ENCODE measurements at regions not wholly inside any gene's neighbourhood (a gene's known extent, or its start where the extent isn't known, plus 50 kb on each side); places are given as distances from the start of the nearest gene placed in this dataset.
"Not testable (repeated sequence)": the region's sequence is repeated elsewhere in the genome, so short reads cannot be mapped to it uniquely, and the experiment has no call there.

GRCh38 chr10:3268025-3268424, 95.4 kb upstream of the PITRM1 start:
- H3K27ac ChIP-seq, result no peak overlapping the region
- no peak for DNase-seq (ENCODE audit: low read depth, low spot score)

DNA sequence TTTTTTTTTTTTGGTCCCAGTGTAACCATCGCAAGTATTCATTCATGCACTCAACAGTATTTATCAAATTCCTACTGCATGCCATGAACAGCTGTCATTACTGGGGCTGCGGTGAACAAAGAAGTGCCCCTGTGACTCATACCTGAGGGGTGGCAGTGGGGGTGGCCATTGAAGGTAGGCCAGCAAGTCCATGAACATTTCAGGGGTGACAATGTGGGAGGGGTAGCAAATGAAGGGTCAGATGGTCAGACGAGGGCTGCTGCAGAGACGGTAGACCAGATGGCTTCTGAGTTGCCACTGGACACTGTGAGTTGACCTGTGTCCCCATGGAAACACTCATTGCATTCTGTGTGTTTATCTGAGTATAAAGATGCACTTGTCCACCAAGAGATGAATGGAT, 92.5 kb upstream of the PITRM1 start:
- H3K27ac ChIP-seq, result no peak overlapping the region
- no peak for DNase-seq (ENCODE audit: low read depth, low spot score)

- no peak for DNase-seq (ENCODE audit: low read depth, low spot score)
- H3K27ac ChIP-seq, result no peak overlapping the region
Observed at GRCh38 chr10:3264161-3264761, 91.7 kb upstream of the PITRM1 start.

DNA sequence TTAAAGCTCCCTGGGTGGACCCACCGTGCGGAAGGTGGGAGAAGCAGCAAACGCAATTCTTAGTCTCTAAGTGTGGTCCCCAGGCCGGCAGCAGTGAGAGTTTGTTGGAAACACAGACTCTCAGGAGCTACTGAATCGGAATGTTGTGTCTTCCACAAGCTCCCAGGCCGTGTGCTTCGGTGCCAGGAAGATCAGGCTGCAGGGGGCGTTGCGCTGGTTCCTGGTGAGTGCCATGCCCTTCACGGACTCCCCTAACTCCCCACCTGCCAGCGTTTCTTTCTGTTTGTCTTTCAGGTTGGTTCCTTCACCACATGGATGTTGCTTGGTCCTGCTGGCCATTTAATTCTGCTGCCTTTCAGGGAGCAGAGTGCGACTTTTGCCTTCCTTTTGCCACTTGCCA, 91.2 kb upstream of the PITRM1 start:
- H3K27ac ChIP-seq, result no peak overlapping the region
- DNase-seq (ENCODE audit: low read depth, low spot score), result no peak

GRCh38 chr10:3263082-3263481, 90.5 kb upstream of the PITRM1 start:
- DNase-seq (ENCODE audit: low read depth, low spot score), result no peak
- no peak overlapping the region for H3K27ac ChIP-seq

DNA sequence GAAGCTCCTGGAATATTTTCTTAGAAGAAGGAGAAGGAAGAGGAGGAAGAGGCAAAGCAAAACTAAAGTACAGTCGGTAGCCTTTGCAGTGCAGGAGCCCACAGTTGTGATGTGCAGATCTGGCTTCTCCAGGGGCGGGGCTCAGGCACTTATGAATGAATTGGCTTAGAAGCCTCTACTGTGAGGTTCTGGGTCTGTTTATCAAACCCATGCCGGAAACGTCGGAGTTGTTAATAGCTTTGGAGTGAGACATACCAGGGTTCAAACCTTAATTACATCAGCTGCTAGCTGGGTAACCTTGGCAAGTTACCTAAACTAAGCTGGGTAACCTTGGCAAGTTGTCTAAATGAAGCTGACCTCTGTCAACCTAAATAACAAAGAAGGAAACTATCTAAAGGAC, 89.3 kb upstream of the PITRM1 start:
- DNase-seq (ENCODE audit: low read depth, low spot score), result no peak
- no peak overlapping the region for H3K27ac ChIP-seq

DNA sequence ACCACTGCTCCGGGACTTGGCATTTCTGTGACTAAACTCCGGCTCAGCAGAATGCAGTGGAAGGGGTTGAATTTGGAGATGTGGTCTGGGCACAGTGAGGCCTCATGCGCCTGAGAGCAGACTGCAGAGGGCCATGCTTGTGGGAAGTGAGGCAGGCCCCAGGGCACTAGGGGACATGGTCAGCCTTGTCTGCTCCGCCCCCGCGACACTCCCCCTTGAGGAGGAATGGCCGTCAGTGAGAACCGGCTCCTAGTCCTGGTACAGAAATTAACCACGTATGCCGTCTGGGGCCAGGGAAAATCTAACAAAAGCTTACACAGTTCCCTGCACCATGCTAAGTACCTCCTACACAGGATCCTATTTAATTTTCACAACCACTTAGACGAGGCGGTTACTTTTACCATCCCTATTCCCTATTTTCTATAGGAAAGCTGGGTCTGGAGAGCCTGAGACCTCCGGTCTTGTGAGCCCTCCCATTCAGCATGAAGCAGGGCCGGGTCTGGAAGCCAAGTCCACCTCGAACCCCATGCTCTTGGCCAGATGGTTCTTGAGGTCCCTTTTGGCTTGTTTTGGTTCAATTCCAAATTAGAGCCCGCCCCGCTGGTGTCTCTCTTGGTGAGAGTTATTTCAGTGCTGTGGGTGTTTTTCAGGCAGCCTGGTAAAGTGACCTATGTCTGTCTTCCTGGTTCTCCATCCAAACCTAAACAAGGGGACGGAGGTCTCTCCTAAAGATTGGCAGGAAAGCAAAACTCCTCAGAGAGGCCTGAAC, 87.7 kb upstream of the PITRM1 start:
- no peak overlapping the region for H3K27ac ChIP-seq
- no peak for DNase-seq (ENCODE audit: low read depth, low spot score)

DNA sequence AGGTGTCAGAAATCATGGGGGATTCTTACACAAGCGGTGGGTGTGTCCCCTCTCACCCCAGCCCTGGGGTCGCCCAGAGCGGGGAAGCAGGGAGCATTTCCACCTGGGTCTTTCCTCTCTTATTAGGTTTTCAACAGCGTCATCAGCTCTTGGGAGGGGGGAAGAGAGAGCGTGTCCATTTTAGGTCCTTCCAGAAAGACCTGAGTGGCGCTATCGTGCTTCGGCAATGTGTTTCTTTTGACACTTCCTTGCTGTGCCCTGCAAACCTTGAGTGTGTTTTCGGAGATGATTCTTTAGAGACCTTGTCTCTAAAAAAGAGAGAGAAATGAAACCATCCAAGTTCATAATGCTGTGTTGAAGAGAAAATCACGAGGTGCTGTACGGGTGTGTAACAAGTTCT, 86.9 kb upstream of the PITRM1 start:
- H3K27ac ChIP-seq, result no peak overlapping the region
- DNase-seq (ENCODE audit: low read depth, low spot score), result no peak

DNA sequence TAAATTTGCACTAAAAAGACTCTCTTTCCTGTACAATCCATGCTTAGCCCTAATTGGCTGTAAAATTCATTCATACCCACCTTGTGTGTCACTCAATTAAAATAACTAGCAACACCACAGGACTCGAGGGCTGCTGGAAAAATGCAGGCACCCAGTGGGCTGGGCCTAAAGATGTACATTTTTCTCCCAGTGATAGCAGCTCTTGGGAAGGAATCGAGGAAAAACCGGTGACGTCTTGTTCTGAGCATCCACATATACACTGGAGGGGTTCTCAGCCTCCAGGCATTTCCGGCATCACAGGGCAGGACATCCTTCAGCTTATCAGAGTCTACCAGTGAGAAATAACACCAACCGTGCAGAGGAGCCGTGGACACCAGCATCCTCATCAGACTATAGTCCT, 85.8 kb upstream of the PITRM1 start:
- DNase-seq (ENCODE audit: low read depth, low spot score), result no peak
- H3K27ac ChIP-seq, result no peak overlapping the region

DNA sequence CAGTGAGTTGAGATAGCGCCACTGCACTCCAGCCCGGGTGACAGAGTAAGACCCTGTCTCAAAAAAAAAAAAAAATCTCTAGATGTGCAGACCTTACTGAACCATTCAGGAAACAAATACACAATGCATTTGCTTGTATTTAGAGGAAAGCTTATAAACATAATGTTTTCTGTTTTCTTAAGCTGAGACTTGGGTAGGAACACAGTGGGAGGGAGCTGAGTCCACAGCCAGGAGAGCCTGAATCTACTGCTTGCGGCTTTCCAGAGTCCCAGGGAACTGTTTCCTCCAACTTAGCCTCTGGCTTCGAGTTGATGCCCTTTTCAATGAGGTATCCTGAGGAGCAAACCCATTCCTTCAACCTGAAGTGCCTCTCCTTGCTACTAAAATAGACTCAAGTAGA, 83.0 kb upstream of the PITRM1 start:
- no peak for DNase-seq (ENCODE audit: low read depth, low spot score)
- H3K27ac ChIP-seq, result no peak overlapping the region

GRCh38 chr10:3255075-3255474, 82.5 kb upstream of the PITRM1 start:
- no peak overlapping the region for H3K27ac ChIP-seq
- DNase-seq (ENCODE audit: low read depth, low spot score), result no peak

DNA sequence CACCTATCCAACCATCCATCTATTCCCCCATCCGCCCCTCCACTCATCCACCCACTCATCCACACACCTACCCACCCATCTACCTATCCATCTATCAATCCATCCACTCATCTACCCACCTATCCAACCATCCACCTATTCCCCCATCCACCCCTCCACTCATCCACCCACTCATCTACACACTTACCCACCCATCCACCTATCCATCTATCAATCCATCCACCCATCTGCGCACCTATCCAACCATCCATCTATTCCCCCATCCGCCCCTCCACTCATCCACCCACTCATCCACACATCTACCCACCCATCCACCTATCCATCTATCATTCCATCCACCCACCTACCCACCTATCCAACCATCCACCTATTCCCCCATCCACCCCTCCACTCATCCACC, 81.4 kb upstream of the PITRM1 start:
- not testable (repeated sequence) for DNase-seq (ENCODE audit: low read depth, low spot score)

DNA sequence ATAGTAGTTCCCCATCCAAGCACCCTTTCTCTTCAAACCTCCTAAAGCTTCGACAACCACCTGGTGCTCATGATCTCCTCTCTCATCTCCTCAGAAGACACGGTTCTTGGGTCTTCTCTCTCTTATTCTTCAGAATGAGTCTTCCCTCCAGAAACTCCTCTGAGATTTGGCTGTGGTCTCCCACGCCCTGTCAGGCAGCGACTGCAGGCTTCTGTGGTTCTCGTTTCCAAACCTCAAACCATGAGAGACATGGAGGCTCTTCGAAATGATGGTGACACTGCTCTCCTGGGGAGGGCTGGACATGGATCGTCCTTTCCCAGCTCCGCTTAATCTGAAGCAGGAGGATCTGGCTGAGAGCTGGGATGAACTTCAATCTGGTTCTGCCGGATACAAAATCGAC, 78.6 kb upstream of the PITRM1 start:
- no peak overlapping the region for H3K27ac ChIP-seq
- no peak for DNase-seq (ENCODE audit: low read depth, low spot score)

More for the DNA sequence above, 81.4 kb upstream of the PITRM1 start:
- H3K27ac ChIP-seq, result not testable (repeated sequence)

GRCh38 chr10:3249307-3249889, 76.8 kb upstream of the PITRM1 start:
- H3K27ac ChIP-seq, result no peak overlapping the region
- no peak for DNase-seq (ENCODE audit: low read depth, low spot score)

DNA sequence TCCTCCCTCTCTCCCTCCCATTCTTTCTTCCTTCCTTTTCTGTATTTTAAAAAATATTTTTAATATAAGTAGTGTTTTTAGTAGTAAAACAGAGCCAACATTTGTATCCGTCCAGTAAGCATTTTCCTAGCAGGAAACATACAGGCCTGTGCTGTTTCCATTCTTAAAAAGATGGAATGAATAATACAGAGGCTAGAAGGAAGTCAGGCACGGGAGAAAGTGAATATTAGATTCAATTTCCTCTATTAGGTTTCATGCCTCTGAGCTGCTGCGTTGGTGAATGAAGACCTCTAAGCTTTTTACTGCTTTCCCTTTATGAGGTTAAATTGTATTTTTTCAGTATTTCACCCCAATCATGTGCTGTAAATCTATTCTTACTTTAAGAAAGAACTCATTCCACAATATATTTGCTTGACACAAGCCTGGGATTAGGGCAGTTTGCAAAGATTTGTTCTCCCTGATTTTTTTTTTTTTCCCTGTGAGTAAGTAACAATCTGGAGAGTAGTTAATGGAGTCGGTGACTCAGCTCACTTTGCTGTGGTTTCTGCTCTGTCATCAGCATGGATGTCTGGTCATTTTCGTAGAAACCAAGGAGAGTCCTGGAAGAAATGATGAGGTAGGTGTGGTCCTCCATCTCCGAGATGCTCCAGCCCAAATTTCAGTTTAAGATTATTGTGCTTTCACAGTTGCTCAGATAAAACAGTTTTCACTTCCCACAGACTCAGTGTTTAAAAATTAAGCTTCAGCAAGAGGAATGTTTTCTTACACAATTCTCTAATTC, 76.1 kb upstream of the PITRM1 start:
- peak overlapping the region; percentile 50 for H3K27ac ChIP-seq
- peak; percentile 80 for DNase-seq (ENCODE audit: low read depth, low spot score)

- no peak overlapping the region for H3K27ac ChIP-seq
- no peak for DNase-seq (ENCODE audit: low read depth, low spot score)
Observed at GRCh38 chr10:3245395-3245794, 72.8 kb upstream of the PITRM1 start.

DNA sequence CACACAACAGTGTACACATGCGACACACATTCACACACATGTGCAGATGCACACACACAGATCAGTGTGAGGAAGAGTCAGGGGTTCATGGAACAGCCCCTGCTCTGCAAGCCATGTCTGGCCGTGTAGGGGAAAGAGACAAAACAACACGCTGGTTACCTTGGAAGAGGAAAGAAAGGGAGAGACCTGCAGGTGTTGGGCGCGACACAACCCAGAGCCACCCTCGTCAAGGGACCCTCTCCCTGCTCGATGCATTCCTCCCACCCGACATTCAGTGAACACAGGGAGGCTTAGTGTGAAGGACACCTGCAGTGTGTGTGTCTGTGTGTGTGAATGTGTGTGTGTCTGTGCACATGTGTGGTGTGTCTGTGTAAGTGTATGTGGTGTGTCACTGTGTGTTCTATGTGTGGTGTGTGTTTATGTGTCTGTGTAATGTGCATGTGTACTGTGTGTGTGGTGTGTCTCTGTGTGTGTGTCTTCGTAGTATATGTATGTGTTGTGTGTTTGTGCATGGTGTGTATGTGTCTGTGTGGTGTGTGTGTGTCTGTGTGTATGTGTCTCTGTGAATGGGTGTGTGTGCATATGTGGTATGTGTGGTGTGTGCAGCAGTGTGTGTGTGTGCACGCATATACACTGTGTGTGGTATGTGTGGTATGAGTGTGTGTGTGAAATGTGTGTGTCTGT, 69.5 kb upstream of the PITRM1 start:
- DNase-seq (ENCODE audit: low read depth, low spot score), result no peak
- H3K27ac ChIP-seq, result no peak overlapping the region

- no peak for DNase-seq (ENCODE audit: low read depth, low spot score)
- no peak overlapping the region for H3K27ac ChIP-seq
Observed at GRCh38 chr10:3241274-3241921, 68.8 kb upstream of the PITRM1 start.

DNA sequence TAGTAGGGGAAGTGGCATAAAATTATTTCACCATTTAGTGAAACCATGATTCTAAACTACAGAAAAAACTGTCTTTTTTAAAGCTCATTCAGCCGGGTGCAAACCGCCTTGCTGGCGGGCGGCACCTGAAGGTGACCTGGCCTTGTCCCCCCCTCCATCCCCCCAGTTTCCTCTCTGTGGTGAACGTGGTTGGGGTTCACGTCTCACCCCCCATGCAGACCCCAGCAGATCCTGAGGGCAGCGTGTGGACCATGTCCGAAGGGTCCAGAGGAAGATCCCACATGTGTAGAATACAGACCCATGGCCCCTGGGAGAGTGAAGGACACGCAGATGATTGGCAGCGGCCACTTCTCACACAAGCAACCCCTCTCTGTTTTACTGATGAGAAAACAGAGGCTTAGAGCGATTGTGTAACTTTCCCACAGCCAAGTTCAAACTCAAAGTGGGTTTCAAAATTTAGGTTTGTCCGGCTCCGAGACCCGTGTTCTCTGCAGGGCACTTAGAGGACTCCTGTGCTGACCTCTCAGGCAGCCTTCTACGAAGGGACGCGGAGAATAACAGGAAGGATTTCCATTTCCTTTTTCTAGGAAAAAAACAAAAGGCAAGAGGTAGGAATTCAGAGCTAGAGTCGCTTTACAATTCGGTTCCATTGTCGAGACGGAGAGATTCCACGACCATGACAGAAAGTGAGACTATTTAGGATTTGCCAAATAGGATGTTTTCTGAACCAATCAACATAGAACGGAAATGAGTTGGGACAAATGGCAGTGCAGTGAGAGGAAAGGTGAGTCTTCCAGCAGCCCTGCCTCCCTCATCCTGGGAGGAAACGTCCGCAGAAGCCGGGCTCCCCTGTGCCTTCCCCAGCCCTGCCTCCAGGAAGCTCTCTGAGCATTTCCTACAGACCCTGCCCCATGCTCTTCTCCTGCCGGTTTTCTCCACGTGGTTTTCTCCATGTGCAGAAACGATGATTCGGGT, 67.6 kb upstream of the PITRM1 start:
- no peak overlapping the region for H3K27ac ChIP-seq
- no peak for DNase-seq (ENCODE audit: low read depth, low spot score)

All from epithelial cell of prostate (primary cell).